Stromal cell of bone marrow (primary cell): ENCODE measurements at regions not wholly inside any gene's neighbourhood (a gene's known extent, or its start where the extent isn't known, plus 50 kb on each side); places are given as distances from the start of the nearest gene placed in this dataset.
"Not testable (repeated sequence)": the region's sequence is repeated elsewhere in the genome, so short reads cannot be mapped to it uniquely, and the experiment has no call there.

Experiments used
- DNase-seq: peaks from one replicate; pipeline ENCODE4 v3.0.0-alpha.2; 2012; ENCODE audit warnings: low read depth

GRCh38 chrX:79026742-79027141 is 81.6 kb downstream of the P2RY10 start:
- DNase-seq = not testable (repeated sequence)

DNA sequence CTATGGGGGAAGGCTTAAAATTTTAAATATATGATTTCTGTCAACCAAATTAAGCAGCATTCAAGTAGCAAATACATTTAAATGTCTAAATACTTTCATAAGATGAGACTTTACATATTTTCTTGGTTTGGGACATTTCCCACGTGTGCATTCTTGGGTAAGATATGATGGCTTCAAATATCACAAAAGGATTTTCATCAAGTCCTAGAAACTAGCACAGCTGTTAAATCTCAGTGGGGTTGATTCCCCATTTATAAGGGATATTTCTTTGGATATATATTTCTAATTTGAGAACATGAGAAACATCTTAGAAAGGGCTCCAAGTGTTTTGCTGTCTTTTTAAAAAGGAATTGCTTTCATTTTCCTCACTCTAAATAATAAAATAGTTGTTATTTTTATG is 90.2 kb downstream of the P2RY10 start:
- no peak for DNase-seq

DNA sequence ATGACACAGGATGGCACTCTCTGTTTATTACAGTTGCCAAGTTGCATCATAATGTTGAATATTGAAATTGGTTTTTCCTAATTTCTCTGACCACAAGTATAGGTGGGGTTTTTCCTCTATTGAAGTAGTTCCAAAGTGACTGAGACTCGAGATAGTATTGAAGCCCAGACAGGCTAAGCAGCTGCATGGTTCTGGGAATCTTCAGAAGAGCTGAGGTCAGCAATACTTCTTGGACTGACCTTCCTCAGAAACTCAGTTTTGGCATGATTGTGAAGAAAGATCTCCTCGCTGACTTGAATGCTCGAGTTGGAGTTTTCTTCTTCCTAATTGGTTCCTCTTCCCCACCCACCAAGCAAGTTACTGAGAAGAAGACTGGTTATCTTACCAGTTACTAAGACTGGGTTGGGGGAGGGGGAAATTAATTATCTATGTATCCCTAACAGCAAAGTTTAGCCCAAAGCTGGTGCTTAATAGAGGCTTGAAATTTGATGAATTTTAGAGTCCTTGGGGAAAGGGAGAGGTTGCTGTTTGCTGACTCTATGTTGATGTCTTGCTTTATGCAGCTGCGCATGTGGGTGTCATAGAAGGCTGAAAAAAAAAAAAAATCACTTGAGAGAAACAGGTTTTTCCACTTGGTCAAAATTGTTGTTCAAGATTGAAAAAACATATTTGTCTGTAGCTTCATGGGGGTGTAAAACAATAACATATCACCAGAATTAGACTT is 91.1 kb downstream of the P2RY10 start:
- DNase-seq = no peak

GRCh38 chrX:79065696-79066095 is 78.8 kb upstream of the GPR174 start:
- DNase-seq = no peak

GRCh38 chrX:79078114-79078513 is 66.4 kb upstream of the GPR174 start:
- DNase-seq = no peak

GRCh38 chrX:79079477-79079876 is 65.0 kb upstream of the GPR174 start:
- no peak for DNase-seq

GRCh38 chrX:79080141-79080540 is 64.3 kb upstream of the GPR174 start:
- peak; percentile 7 for DNase-seq

DNA sequence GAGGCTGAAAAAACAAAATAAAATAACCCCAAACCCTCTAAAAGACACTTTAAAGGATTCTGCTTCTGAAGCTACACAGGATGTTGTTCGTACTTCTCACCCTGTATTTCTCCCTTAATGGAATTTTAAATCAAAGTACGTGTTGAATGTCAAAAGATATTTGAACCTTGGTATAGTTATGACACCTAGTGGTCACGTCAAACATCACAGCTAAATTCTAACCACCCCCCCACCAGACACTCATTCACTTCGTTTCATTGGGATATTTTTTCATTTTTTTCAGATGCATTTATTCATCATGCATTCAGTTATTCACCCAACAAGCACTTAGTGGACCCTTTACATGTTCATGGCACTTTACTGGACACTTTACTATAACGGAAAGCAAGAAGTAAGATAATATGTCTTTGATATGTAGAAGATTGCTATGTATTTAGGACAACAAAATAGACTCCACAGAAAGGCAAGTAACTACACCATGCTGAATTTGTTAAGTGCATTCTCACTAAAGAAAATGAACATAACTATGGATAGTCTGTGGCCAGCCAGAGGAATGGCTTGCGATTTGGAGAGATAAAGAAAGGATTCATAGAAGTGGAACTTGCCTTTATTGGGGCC is 62.5 kb upstream of the GPR174 start:
- peak; percentile 10 for DNase-seq

DNA sequence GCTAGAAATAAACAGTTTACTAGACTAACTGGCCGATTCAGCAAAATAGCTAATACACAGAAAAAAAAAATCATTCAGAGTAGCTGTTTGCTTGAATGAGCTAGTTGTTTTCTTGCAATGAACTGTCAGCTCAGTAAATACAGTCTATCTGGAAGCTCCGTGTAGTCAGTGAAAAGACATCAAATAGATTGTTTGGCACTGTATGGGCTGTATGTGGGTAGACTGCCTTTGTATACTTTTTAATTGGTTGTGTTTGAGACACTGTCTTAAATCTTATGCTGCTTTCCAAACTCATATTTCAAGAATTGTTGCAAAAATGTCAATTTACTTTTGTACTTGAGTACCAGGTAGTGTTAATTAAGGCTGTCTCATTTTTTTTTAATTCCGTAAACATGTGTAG is 61.6 kb upstream of the GPR174 start:
- no peak for DNase-seq

- DNase-seq = no peak
Measured at GRCh38 chrX:79084923-79085322, 59.6 kb upstream of the GPR174 start.

- DNase-seq = no peak
Measured at GRCh38 chrX:79089896-79090584, 54.4 kb upstream of the GPR174 start.

- DNase-seq = no peak
Measured at GRCh38 chrX:79094075-79094832, 50.2 kb upstream of the GPR174 start.
